ENCODE measurements at regions not wholly inside any gene's neighbourhood (a gene's known extent, or its start where the extent isn't known, plus 50 kb on each side); places are given as distances from the start of the nearest gene placed in this dataset.

- TF ChIP-seq CTCF (IDR thresholded peaks at IDR 0.05; ENCODE audit: control extremely low read depth in 1 of 3, insufficient read depth in 1 of 3, low read depth in 1 of 3, low read length in 3 of 3) = peak in 2 of 3 experiments; percentile 32 to 64; a peak in 2 of 4 replicates
- TF ChIP-seq EP300 (IDR thresholded peaks at IDR 0.05; ENCODE audit: borderline replicate concordance in 1 of 2, low read depth in 2 of 2, low read length in 2 of 2) = no peak
- no peak for TF ChIP-seq GTF2F1 (IDR thresholded peaks at IDR 0.05; ENCODE audit: borderline replicate concordance, low read depth, low read length)
Measured at GRCh38 chr3:116517308-116517707, 72.0 kb upstream of the LSAMP start.

All from H1 (cell line).